HepG2 (cell line): ENCODE measurements at regions not wholly inside any gene's neighbourhood (a gene's known extent, or its start where the extent isn't known, plus 50 kb on each side); places are given as distances from the start of the nearest gene placed in this dataset.

Experiments
- ATAC-seq: fragments of 200-7000 bp; cut with Tn5 transposase; 3 replicates; pipeline ENCODE4 v1.9.1; 2020; ENCODE audit warnings: mild to moderate bottlenecking, moderate library complexity
- BruUV-seq: library from RNA; stranded (reverse); fragments of 400-500 nt; replicated peaks from 2 replicates; lab custom pipeline; 2021; lab: Mats Ljungman, UMichigan
- CTCF ChIA-PET: fragments of 300-600 bp; formaldehyde crosslinking; extraction: SDS; loops from one replicate; lab custom pipeline; 2021; ENCODE audit warnings: low total read pairs, inconsistent platforms, low intra/inter-chr PET ratio; lab: Yijun Ruan, JAX
- POLR2A ChIA-PET: fragments of 350-600 bp; sonication (Branson Sonifier 250); formaldehyde crosslinking; loops from one replicate; lab custom pipeline; 2020; ENCODE audit warnings: antibody characterized with exemption, inconsistent platforms; lab: Yijun Ruan, JAX
- DNase-seq: peaks from one replicate; pipeline ENCODE4 v3.0.0-alpha.2; 2015; ENCODE audit warnings: low spot score
- FAIRE-seq: peaks from 3 replicates; lab custom pipeline; 2011; peaks lifted over from hg19 to GRCh38; lab: Jason Lieb, UNC
- H2AFZ ChIP-seq: one replicate; pipeline ENCODE4 v1.6.1; 2011; ENCODE audit warnings: low read length, inconsistent platforms
- H3K27ac ChIP-seq: fragments of 300-600 bp; 3 replicates; pipeline ENCODE4 v1.8.0; 2011; ENCODE audit warnings: mixed run types, mild to moderate bottlenecking, mixed read lengths, low read length, inconsistent platforms; ENCODE audit not compliant: insufficient read depth; ENCODE audit errors: extremely low read length
- H3K27me3 ChIP-seq, 2 experiments: fragments of 200-600 bp in 1 of 2; 2 replicates in 1 of 2; 3 replicates in 1 of 2; pipeline versions ENCODE4 v1.6.0 to v1.8.0; 2011; ENCODE audit warnings: low read length in 2 of 2, mild to moderate bottlenecking in 2 of 2, moderate library complexity in 2 of 2, inconsistent platforms in 1 of 2; ENCODE audit not compliant: insufficient read depth in 2 of 2, control insufficient read depth in 1 of 2
- H3K36me3 ChIP-seq, 2 experiments: fragments of 200-600 bp in 1 of 2; replicated peaks in 1 of 2; 2 replicates in 1 of 2; 3 replicates in 1 of 2; pipeline versions ENCODE4 v1.5.1 to v1.8.0; 2011; ENCODE audit warnings: low read length in 2 of 2, inconsistent platforms in 1 of 2; ENCODE audit not compliant: insufficient read depth in 2 of 2, control insufficient read depth in 1 of 2
- H3K4me1 ChIP-seq: 2 replicates; pipeline ENCODE4 v1.5.1; 2012; ENCODE audit warnings: low read length, inconsistent platforms; ENCODE audit not compliant: insufficient read depth
- H3K4me2 ChIP-seq: 2 replicates; pipeline ENCODE4 v1.6.0; 2011; ENCODE audit warnings: low read depth, low read length, inconsistent platforms
- H3K4me3 ChIP-seq, 3 experiments: fragments of 200-600 bp in 1 of 3; sonication (generic), shearing (Covaris generic) in 1 of 3; replicated peaks in 1 of 3; 2 replicates each; pipeline ENCODE4 v1.5.1; 2011 to 2016; ENCODE audit warnings: low read length in 3 of 3, inconsistent platforms in 2 of 3, low read depth in 2 of 3, mild to moderate bottlenecking in 2 of 3, control low read depth in 1 of 3, mixed read lengths in 1 of 3; ENCODE audit not compliant: insufficient read depth in 1 of 3
- H3K79me2 ChIP-seq: one replicate; pipeline ENCODE4 v1.6.1; 2011; ENCODE audit warnings: low read length, inconsistent platforms; ENCODE audit not compliant: insufficient read depth
- H3K9ac ChIP-seq: 2 replicates; pipeline ENCODE4 v1.6.0; 2011; ENCODE audit warnings: mild to moderate bottlenecking, low read depth, low read length, inconsistent platforms; ENCODE audit not compliant: insufficient read depth
- H3K9me3 ChIP-seq: 2 replicates; pipeline ENCODE4 v1.5.1; 2012; ENCODE audit warnings: mild to moderate bottlenecking, low read length
- H4K20me1 ChIP-seq: 2 replicates; pipeline ENCODE4 v1.6.0; 2011; ENCODE audit warnings: inconsistent platforms, mild to moderate bottlenecking, low read length, moderate library complexity; ENCODE audit not compliant: insufficient read depth
- DNMT1 ChIP-seq: sonication (generic); formaldehyde crosslinking; IDR thresholded peaks from 2 replicates; pipeline ENCODE4 v1.5.1; 2020; ENCODE audit warnings: mild to moderate bottlenecking, missing genetic modification reagents
- DR1 ChIP-seq: sonication (generic); formaldehyde crosslinking; IDR thresholded peaks from 2 replicates; pipeline ENCODE4 v1.8.0; 2021; ENCODE audit warnings: mild to moderate bottlenecking, missing genetic modification reagents, inconsistent platforms
- FOXK2 ChIP-seq: fragments of 450-650 bp; IDR thresholded peaks from 2 replicates; pipeline ENCODE4 v1.6.1; 2016
- JUNB ChIP-seq: sonication (generic); formaldehyde crosslinking; IDR thresholded peaks from 2 replicates; pipeline ENCODE4 v1.8.0; 2022; ENCODE audit warnings: missing genetic modification reagents, mild to moderate bottlenecking, borderline replicate concordance
- LBX2 ChIP-seq: sonication (generic); formaldehyde crosslinking; IDR thresholded peaks from 2 replicates; pipeline ENCODE4 v1.5.0; 2020; ENCODE audit warnings: missing genetic modification reagents, mild to moderate bottlenecking, borderline replicate concordance
- MATR3 ChIP-seq: sonication (generic); formaldehyde crosslinking; IDR thresholded peaks from 2 replicates; pipeline ENCODE4 v1.4.0; 2020; ENCODE audit warnings: missing genetic modification reagents
- PAX8 ChIP-seq: sonication (generic); formaldehyde crosslinking; IDR thresholded peaks from 2 replicates; pipeline ENCODE4 v1.8.0; 2022; ENCODE audit warnings: mild to moderate bottlenecking, missing genetic modification reagents, borderline replicate concordance
- SMARCE1 ChIP-seq: fragments of 450-650 bp; IDR thresholded peaks from 2 replicates; pipeline ENCODE4 v1.6.1; 2017; ENCODE audit warnings: borderline replicate concordance
- TOPORS ChIP-seq: sonication (generic); formaldehyde crosslinking; IDR thresholded peaks from 2 replicates; pipeline ENCODE4 v1.8.0; 2023; ENCODE audit warnings: mild to moderate bottlenecking, missing genetic modification reagents
- ZNF629 ChIP-seq: sonication (generic); formaldehyde crosslinking; conservative IDR thresholded peaks from 2 replicates; pipeline ENCODE4 v1.5.0; 2020; ENCODE audit warnings: missing genetic modification reagents
- WGBS: methylation state at CpG from one replicate; pipeline ENCODE4 v1.1.6; 2017; ENCODE audit warnings: low lambda C conversion rate; 5-methylcytosine and 5-hydroxymethylcytosine counted together
- in situ Hi-C: cut with HindIII; loops from 2 replicates; pipeline ENCODE4 v1.10.0; 2017; ENCODE audit warnings: low pct_unique_long_range_greater_than_20kb; ENCODE audit not compliant: extremely low pct_ligation_motif_present
- intact Hi-C: fragments of 100-400 bp; cut with micrococcal nuclease; formaldehyde crosslinking; loops from one replicate; pipeline ENCODE4 v1.10.0; 2022; ENCODE audit not compliant: unreplicated experiment
- TF ChIP-seq, protein P1 (sequence below): sonication (generic); formaldehyde crosslinking; IDR thresholded peaks from 2 replicates; pipeline ENCODE4 v1.5.1; 2020; ENCODE audit warnings: mild to moderate bottlenecking, missing genetic modification reagents, moderate library complexity

GRCh38 chr14:61160798-61161197, 120.3 kb downstream of the TMEM30B start:
- TF ChIP-seq ZNF629 (CRISPR knock-in tag) (no peak), SMARCE1 (no peak), JUNB (CRISPR knock-in tag) (no peak), LBX2 (CRISPR knock-in tag) (no peak), PAX8 (CRISPR knock-in tag) (no peak), FOXK2 (no peak), MATR3 (no peak), TOPORS (CRISPR knock-in tag) (no peak), DNMT1 (no peak), DR1 (CRISPR knock-in tag) (no peak)
- TF ChIP-seq, protein P1, sequence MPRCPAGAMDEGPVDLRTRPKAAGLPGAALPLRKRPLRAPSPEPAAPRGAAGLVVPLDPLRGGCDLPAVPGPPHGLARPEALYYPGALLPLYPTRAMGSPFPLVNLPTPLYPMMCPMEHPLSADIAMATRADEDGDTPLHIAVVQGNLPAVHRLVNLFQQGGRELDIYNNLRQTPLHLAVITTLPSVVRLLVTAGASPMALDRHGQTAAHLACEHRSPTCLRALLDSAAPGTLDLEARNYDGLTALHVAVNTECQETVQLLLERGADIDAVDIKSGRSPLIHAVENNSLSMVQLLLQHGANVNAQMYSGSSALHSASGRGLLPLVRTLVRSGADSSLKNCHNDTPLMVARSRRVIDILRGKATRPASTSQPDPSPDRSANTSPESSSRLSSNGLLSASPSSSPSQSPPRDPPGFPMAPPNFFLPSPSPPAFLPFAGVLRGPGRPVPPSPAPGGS, result no peak
- 0 out of 5 replicates have a peak, but pooled peaks cover 0 to 2% of the 10 kb centered on the region in 2 experiments for H3K27me3 ChIP-seq
- no peaks in the 10 kb centered on the region for H3K79me2 ChIP-seq
- ChIA-PET CTCF (no interaction called here), POLR2A (no interaction called here)
- intact Hi-C loops (no loop called here), in situ Hi-C loops (no loop called here)
- DNase-seq, result no peak
- no peaks in the 10 kb centered on the region for H3K36me3 ChIP-seq
- no peak overlapping the region for H3K27ac ChIP-seq
- BruUV-seq, result no TSS peak
- H3K4me3 ChIP-seq, result no peak overlapping the region
- H3K4me2 ChIP-seq, result no peak overlapping the region
- ATAC-seq, result no peak
- H3K4me1 ChIP-seq, result no peaks in the 10 kb centered on the region
- H3K9ac ChIP-seq, result no peak overlapping the region
- 49% methylated on average over 2 of the region's 2 CpGs for WGBS
- no peaks in the 10 kb centered on the region for H4K20me1 ChIP-seq
- no peak for FAIRE-seq
- H2AFZ ChIP-seq, result no peak overlapping the region
- H3K9me3 ChIP-seq, result 0 out of 2 replicates have a peak, but pooled peaks cover 4% of the 10 kb centered on the region
